SU-DHL-6 (cell line): ENCODE measurements at regions not wholly inside any gene's neighbourhood (a gene's known extent, or its start where the extent isn't known, plus 50 kb on each side); places are given as distances from the start of the nearest gene placed in this dataset.

Experiments used
- H2AFZ ChIP-seq: fragments of 200-600 bp; sonication (generic); 2 replicates; pipeline ENCODE4 v1.6.1; 2014; ENCODE audit warnings: low read depth, mild to moderate bottlenecking, moderate library complexity, mixed read lengths, antibody characterized with exemption, low read length; ENCODE audit not compliant: severe bottlenecking
- H3F3A ChIP-seq: fragments of 200-600 bp; shearing (Covaris generic); 2 replicates; pipeline ENCODE4 v1.6.0; 2016; ENCODE audit warnings: antibody characterized with exemption, mild to moderate bottlenecking; ENCODE audit not compliant: insufficient read depth
- H3K27ac ChIP-seq: fragments of 200-600 bp; sonication (generic); 2 replicates; pipeline ENCODE4 v1.5.1; 2016; ENCODE audit warnings: low read depth, mild to moderate bottlenecking, low read length, moderate library complexity, mixed read lengths
- H3K27me3 ChIP-seq: fragments of 200-600 bp; sonication (generic), shearing (Covaris generic); 2 replicates; pipeline ENCODE4 v1.6.0; 2014; ENCODE audit warnings: mild to moderate bottlenecking, low read length
- H3K36me3 ChIP-seq: fragments of 200-600 bp; sonication (generic); 2 replicates; pipeline ENCODE4 v1.6.1; 2014; ENCODE audit warnings: mild to moderate bottlenecking, low read length, mixed read lengths
- H3K4me2 ChIP-seq: fragments of 300-600, 200-600 bp; shearing (Covaris generic), sonication (generic); 2 replicates; pipeline ENCODE4 v1.6.0; 2014; ENCODE audit warnings: low read length, low read depth, mild to moderate bottlenecking; ENCODE audit not compliant: poor library complexity, severe bottlenecking
- H3K4me3 ChIP-seq: fragments of 200-600 bp; sonication (generic); 2 replicates; pipeline ENCODE4 v1.5.1; 2014; ENCODE audit warnings: antibody characterized with exemption, low read length, mild to moderate bottlenecking, mixed read lengths; ENCODE audit not compliant: insufficient read depth, poor library complexity, severe bottlenecking
- H3K79me2 ChIP-seq: fragments of 200-600 bp; sonication (generic); 2 replicates; pipeline ENCODE4 v1.6.1; 2014; ENCODE audit warnings: mild to moderate bottlenecking, low read length, moderate library complexity; ENCODE audit not compliant: insufficient read depth
- H3K9ac ChIP-seq: fragments of 200-600 bp; sonication (generic); 2 replicates; pipeline ENCODE4 v1.7.0; 2014; ENCODE audit warnings: mild to moderate bottlenecking, low read length
- H3K9me2 ChIP-seq: fragments of 200-600 bp; sonication (generic); replicated peaks from 2 replicates; pipeline ENCODE4 v1.6.1; 2014; ENCODE audit warnings: low read length; ENCODE audit not compliant: insufficient read depth
- H3K9me3 ChIP-seq: fragments of 200-600 bp; sonication (generic); 2 replicates; pipeline ENCODE4 v1.6.1; 2014; ENCODE audit warnings: low read length, mixed read lengths; ENCODE audit not compliant: insufficient read depth
- H4K20me1 ChIP-seq: fragments of 200-600 bp; sonication (generic); 2 replicates; pipeline ENCODE4 v1.6.1; 2014; ENCODE audit warnings: low read depth, mild to moderate bottlenecking, antibody characterized with exemption, low read length, moderate library complexity, mixed read lengths
- CTCF ChIP-seq: fragments of 200-600 bp; sonication (generic); IDR thresholded peaks from one replicate; pipeline ENCODE4 v1.5.1; 2017; ENCODE audit warnings: antibody characterized with exemption, mild to moderate bottlenecking, low read length, moderate library complexity; ENCODE audit not compliant: insufficient read depth, poor library complexity, severe bottlenecking
- EZH2phosphoT487 ChIP-seq: fragments of 200-600 bp; sonication (generic), shearing (Covaris generic); conservative IDR thresholded peaks from 2 replicates; pipeline ENCODE4 v1.6.1; 2018; ENCODE audit warnings: mild to moderate bottlenecking, antibody characterized with exemption, low read length, moderate library complexity, mixed read lengths

- no peak overlapping the region for H3K4me3 ChIP-seq
- no peaks in the 10 kb centered on the region for H3K9me2 ChIP-seq
- TF ChIP-seq EZH2phosphoT487 (no peak), CTCF (no peak)
- no peaks in the 10 kb centered on the region for H3K79me2 ChIP-seq
- no peaks in the 10 kb centered on the region for H3K9me3 ChIP-seq
- no peaks in the 10 kb centered on the region for H3F3A ChIP-seq
- no peak overlapping the region for H3K9ac ChIP-seq
- no peaks in the 10 kb centered on the region for H3K36me3 ChIP-seq
- no peaks in the 10 kb centered on the region for H3K27me3 ChIP-seq
- H3K4me2 ChIP-seq, result no peak overlapping the region
- no peak overlapping the region for H3K27ac ChIP-seq
- no peak overlapping the region for H2AFZ ChIP-seq
- no peaks in the 10 kb centered on the region for H4K20me1 ChIP-seq
These were observed 62.8 kb downstream of the NUDT10 start for GRCh38 chrX:51395480-51395809.
